Mammary epithelial cell (primary cell): ENCODE measurements at regions not wholly inside any gene's neighbourhood (a gene's known extent, or its start where the extent isn't known, plus 50 kb on each side); places are given as distances from the start of the nearest gene placed in this dataset.

Experiments
- CTCF ChIP-seq, 2 donors: IDR thresholded peaks in 1 of 2; conservative IDR thresholded peaks in 1 of 2; 2 replicates each; pipeline ENCODE4 v1.5.1; 2011 to 2012; ENCODE audit warnings: inconsistent platforms in 2 of 2, low read length in 2 of 2, mild to moderate bottlenecking in 2 of 2, control low read depth in 1 of 2, low read depth in 1 of 2; ENCODE audit not compliant: insufficient read depth in 1 of 2; ENCODE audit errors: extremely low read depth in 1 of 2
- EZH2 ChIP-seq: IDR thresholded peaks from 2 replicates; pipeline ENCODE4 v1.6.1; 2012; ENCODE audit warnings: low read length, inconsistent platforms, borderline replicate concordance

DNA sequence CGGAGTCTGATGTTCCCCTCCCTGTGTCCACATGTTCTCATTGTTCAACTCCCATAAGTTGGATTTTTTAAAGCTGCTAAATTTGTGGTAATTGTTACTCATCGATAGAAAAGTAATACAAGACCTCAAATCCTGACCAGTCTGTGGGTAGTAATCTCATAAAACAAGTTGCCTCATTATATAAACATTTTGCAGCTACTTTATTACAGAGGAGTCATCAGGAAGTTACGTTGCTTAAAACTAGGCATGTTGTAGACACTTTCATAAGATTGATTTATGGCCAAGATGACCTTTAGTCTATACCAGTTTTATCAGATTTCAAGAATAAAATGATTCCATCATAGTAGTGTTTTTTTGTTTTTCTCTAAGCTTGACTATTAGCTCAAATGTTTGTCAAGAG is 208.8 kb downstream of the GIPC2 start:
- no peak for TF ChIP-seq EZH2
- no peak for TF ChIP-seq CTCF (conservative IDR thresholded peaks at IDR 0.05 in 1 of 2, IDR thresholded peaks at IDR 0.05 in 1 of 2; ENCODE audit: extremely low read depth in 1 of 2, insufficient read depth in 1 of 2, low read depth in 1 of 2, low read length in 2 of 2)
